A549 (cell line): ENCODE measurements at regions not wholly inside any gene's neighbourhood (a gene's known extent, or its start where the extent isn't known, plus 50 kb on each side); places are given as distances from the start of the nearest gene placed in this dataset.
A peak's percentile ranks its signal among the peaks of the same experiment; 100 is the strongest.

ENCODE experiments used
- CEBPB ChIP-seq, 2 experiments: fragments of >200 bp in 1 of 2; sonication (Bioruptor Twin) in 1 of 2; formaldehyde crosslinking in 1 of 2; IDR thresholded peaks; 2 replicates each; pipeline ENCODE4 v1.6.1; 2012 to 2016
- CHD4 ChIP-seq: fragments of 200-600 bp; sonication (generic); IDR thresholded peaks from 2 replicates; pipeline ENCODE4 v1.6.1; 2016; ENCODE audit warnings: antibody characterized with exemption, mild to moderate bottlenecking, borderline replicate concordance
- CTCF ChIP-seq: fragments of >200 bp; sonication (Bioruptor Twin); formaldehyde crosslinking; IDR thresholded peaks from 3 replicates; pipeline ENCODE4 v1.5.1; 2016
- EHF ChIP-seq: fragments of 250-450 bp; sonication (Bioruptor Pico); IDR thresholded peaks from 2 replicates; pipeline ENCODE4 v1.5.0; 2020; ENCODE audit warnings: mild to moderate bottlenecking
- EP300 ChIP-seq, 2 experiments: fragments of >200 bp; sonication (Bioruptor Twin); formaldehyde crosslinking; IDR thresholded peaks; 2 replicates in 1 of 2; 3 replicates in 1 of 2; pipeline ENCODE4 v1.6.1; 2016 to 2017
- HMGXB4 ChIP-seq: fragments of 250-450 bp; sonication (Bioruptor Pico); IDR thresholded peaks from 2 replicates; pipeline ENCODE4 v1.5.0; 2021; ENCODE audit warnings: mild to moderate bottlenecking, moderate library complexity, borderline replicate concordance
- MAX ChIP-seq: IDR thresholded peaks from 2 replicates; pipeline ENCODE4 v1.6.1; 2012
- MAZ ChIP-seq: fragments of 150-350 bp; IDR thresholded peaks from 2 replicates; pipeline ENCODE4 v1.6.1; 2014; ENCODE audit warnings: antibody characterized with exemption, low read depth, low read length, borderline replicate concordance
- POLR2A ChIP-seq: IDR thresholded peaks from 2 replicates; pipeline ENCODE4 v1.6.1; 2012; ENCODE audit warnings: mild to moderate bottlenecking, low read length
- TP53 ChIP-seq: fragments of 250-450 bp; sonication (Bioruptor Pico); IDR thresholded peaks from 2 replicates; pipeline ENCODE4 v1.5.0; 2021; ENCODE audit warnings: mild to moderate bottlenecking, moderate library complexity

- TF ChIP-seq CTCF (peak; percentile 57), POLR2A (no peak), MAX (no peak), EP300 (IDR thresholded peaks at IDR 0.05) (no peak), CHD4 (no peak), HMGXB4 (CRISPR knock-in tag) (no peak), EHF (CRISPR knock-in tag) (peak; percentile 62; the same call in 1 of the 2 replicates), TP53 (0 out of 2 replicates have a peak, but pooled peaks have one; percentile 35), CEBPB (IDR thresholded peaks at IDR 0.05) (0 out of 4 replicates have a peak, but pooled peaks of 1 of the 2 experiments have one; percentile 11), MAZ (no peak)
Measured at GRCh38 chr9:21585756-21586752, 103.9 kb upstream of the IFNE start.
